ENCODE measurements at regions not wholly inside any gene's neighbourhood (a gene's known extent, or its start where the extent isn't known, plus 50 kb on each side); places are given as distances from the start of the nearest gene placed in this dataset.

DNA sequence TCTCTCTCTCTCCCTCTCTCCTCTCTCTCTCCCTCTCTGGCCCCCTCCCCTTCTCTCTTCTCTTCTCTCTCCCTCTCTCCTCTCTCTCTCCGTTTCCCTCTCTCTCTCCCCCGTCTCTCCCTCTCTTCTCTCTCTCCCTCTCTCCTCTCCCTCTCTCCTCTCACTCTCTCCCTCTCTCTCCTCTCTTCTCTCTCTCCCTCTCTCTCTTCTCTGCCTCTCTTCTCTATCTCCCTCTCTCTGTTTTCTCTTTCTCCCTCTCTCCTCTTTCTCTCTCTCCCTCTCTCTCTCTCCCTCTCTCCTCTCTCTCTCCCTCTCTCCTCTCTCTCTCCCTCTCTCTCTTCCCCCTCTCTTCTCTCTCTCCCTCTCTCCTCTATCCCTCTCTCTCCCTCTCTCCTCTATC lies 98.3 kb upstream of the FGF3 start:
- Histone ChIP-seq H4K20me1 (ENCODE audit: control insufficient read depth, insufficient read depth) (no peaks in the 10 kb centered on the region), H2AFZ (ENCODE audit: control insufficient read depth, low read depth, low read length) (no peak overlapping the region), H3K27ac (ENCODE audit: control insufficient read depth, insufficient read depth) (no peak overlapping the region), H3K36me3 (ENCODE audit: control insufficient read depth in 2 of 2, insufficient read depth in 2 of 2, low read length in 1 of 2) (no peaks in the 10 kb centered on the region), H3K79me2 (ENCODE audit: control insufficient read depth, insufficient read depth, low read length) (no peaks in the 10 kb centered on the region), H3K4me1 (ENCODE audit: control insufficient read depth, insufficient read depth, low read length) (no peaks in the 10 kb centered on the region), H3K4me2 (ENCODE audit: control insufficient read depth, insufficient read depth) (no peak overlapping the region), H3K9me3 (replicated peaks; ENCODE audit: control insufficient read depth, insufficient read depth, low read length) (no peaks in the 10 kb centered on the region), H3K27me3 (replicated peaks in 1 of 2; ENCODE audit: control insufficient read depth in 2 of 2, insufficient read depth in 2 of 2, low read length in 1 of 2) (no peaks in the 10 kb centered on the region), H3K4me3 (no peak overlapping the region), H3K9ac (ENCODE audit: control insufficient read depth, insufficient read depth, low read length) (no peak overlapping the region)
- WGBS (ENCODE audit: insufficient coverage, insufficient replicate concordance, low lambda C conversion rate, missing lambda C conversion rate), result 0% methylated on average over 2 of the region's 2 CpGs
- intact Hi-C loops (cut with micrococcal nuclease; ENCODE audit: unreplicated experiment), result no loop called here
- ChIA-PET CTCF (no interaction called here), POLR2A (no interaction called here), SMC1A (ENCODE audit: uncharacterized antibody, unreplicated experiment) (no interaction called here), RAD21 (ENCODE audit: unreplicated experiment) (no interaction called here)
- BruUV-seq (replicated peaks), result no TSS peak
- FAIRE-seq (no peak), ATAC-seq (no peak), DNase-seq (ENCODE audit: low read depth, low spot score) (no peak)
- in situ Hi-C loops (cut with MboI), result no loop called here
- TF ChIP-seq, protein P1, sequence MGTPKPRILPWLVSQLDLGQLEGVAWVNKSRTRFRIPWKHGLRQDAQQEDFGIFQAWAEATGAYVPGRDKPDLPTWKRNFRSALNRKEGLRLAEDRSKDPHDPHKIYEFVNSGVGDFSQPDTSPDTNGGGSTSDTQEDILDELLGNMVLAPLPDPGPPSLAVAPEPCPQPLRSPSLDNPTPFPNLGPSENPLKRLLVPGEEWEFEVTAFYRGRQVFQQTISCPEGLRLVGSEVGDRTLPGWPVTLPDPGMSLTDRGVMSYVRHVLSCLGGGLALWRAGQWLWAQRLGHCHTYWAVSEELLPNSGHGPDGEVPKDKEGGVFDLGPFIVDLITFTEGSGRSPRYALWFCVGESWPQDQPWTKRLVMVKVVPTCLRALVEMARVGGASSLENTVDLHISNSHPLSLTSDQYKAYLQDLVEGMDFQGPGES (IDR thresholded peaks at IDR 0.05), result no peak
- TF ChIP-seq ZNF217 (IDR thresholded peaks at IDR 0.05), result no peak
- no peak for TF ChIP-seq NR2C2 (IDR thresholded peaks at IDR 0.05; ENCODE audit: borderline replicate concordance, control insufficient read depth, insufficient read length, low read depth)
- TF ChIP-seq, protein P2, sequence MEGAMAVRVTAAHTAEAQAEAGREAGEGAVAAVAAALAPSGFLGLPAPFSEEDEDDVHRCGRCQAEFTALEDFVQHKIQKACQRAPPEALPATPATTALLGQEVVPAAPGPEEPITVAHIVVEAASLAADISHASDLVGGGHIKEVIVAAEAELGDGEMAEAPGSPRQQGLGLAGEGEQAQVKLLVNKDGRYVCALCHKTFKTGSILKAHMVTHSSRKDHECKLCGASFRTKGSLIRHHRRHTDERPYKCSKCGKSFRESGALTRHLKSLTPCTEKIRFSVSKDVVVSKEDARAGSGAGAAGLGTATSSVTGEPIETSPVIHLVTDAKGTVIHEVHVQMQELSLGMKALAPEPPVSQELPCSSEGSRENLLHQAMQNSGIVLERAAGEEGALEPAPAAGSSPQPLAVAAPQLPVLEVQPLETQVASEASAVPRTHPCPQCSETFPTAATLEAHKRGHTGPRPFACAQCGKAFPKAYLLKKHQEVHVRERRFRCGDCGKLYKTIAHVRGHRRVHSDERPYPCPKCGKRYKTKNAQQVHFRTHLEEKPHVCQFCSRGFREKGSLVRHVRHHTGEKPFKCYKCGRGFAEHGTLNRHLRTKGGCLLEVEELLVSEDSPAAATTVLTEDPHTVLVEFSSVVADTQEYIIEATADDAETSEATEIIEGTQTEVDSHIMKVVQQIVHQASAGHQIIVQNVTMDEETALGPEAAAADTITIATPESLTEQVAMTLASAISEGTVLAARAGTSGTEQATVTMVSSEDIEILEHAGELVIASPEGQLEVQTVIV (IDR thresholded peaks at IDR 0.05; ENCODE audit: borderline replicate concordance, partially characterized antibody), result no peak
- no peak for TF ChIP-seq CEBPB (IDR thresholded peaks at IDR 0.05; ENCODE audit: borderline replicate concordance in 1 of 2, low read depth in 2 of 2, low read length in 2 of 2)
- no peak for TF ChIP-seq MEF2B (IDR thresholded peaks at IDR 0.05; ENCODE audit: partially characterized antibody, poor library complexity, severe bottlenecking)
- no peak for TF ChIP-seq CBX3 (IDR thresholded peaks at IDR 0.05; ENCODE audit: borderline replicate concordance, low read depth)

Data from GM12878 (cell line).